Nephron progenitor cell (in vitro differentiated cells): ENCODE measurements at regions not wholly inside any gene's neighbourhood (a gene's known extent, or its start where the extent isn't known, plus 50 kb on each side); places are given as distances from the start of the nearest gene placed in this dataset.

Source experiments
- DNase-seq: peaks from one replicate; pipeline ENCODE4 v3.0.0; 2021
- H3K27ac Mint-ChIP-seq: 2 replicates; pipeline ENCODE4 v1.8.0; 2021; ENCODE audit warnings: mild to moderate bottlenecking, moderate library complexity, mixed read lengths
- H3K27me3 Mint-ChIP-seq: 2 replicates; pipeline ENCODE4 v1.8.0; 2021; ENCODE audit warnings: mild to moderate bottlenecking, low read depth, mixed read lengths; ENCODE audit not compliant: poor library complexity
- H3K36me3 Mint-ChIP-seq: 2 replicates; pipeline ENCODE4 v1.8.0; 2021; ENCODE audit warnings: low read depth, mixed read lengths
- H3K4me1 Mint-ChIP-seq: 2 replicates; pipeline ENCODE4 v1.8.0; 2021; ENCODE audit warnings: mixed read lengths
- H3K4me3 Mint-ChIP-seq: 2 replicates; pipeline ENCODE4 v1.8.0; 2021; ENCODE audit warnings: mild to moderate bottlenecking, moderate library complexity, mixed read lengths
- H3K9me3 Mint-ChIP-seq: 2 replicates; pipeline ENCODE4 v1.8.0; 2021; ENCODE audit warnings: mild to moderate bottlenecking, moderate library complexity, mixed read lengths
- TF ChIP-seq, protein P1 (sequence below): fragments of 200-600 bp; sonication (generic); IDR thresholded peaks from 2 replicates; pipeline ENCODE4 v1.5.0; 2021; ENCODE audit warnings: antibody characterized with exemption

DNA sequence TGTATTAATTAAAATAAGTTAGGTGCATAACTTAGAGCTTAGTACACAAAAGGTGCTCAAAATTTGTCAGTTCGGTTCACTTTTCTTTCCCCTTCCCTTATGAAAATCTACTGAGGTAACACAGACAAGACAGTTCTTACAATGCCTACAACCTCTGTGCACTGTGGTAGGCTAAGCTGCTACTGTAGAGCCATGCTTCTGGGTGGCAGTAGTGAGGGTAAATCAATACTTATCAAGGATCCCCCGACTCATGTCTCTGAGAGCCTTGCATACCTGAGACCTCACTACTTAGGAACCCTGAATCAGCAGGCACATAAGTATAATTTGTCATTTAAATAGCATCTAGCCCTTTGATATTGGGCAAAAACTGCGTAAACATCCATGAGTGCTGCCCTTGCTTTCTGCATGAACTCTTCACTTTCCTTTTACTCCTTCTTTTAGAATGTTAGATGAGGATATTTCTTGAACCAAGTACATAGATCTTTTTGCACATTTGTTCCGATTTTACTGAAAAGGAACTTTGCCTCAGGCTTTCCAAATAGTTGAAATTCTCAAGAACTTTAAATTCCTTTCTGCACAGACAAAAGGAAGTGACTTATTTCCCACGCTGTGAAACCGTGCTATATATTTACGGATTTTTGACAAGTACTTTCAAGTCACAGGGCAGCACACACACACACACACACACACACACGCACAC, 234.4 kb downstream of the TRIB2 start:
- Mint-ChIP-seq H3K4me3 (no peak overlapping the region), H3K27me3 (peaks cover 2% of the 10 kb centered on the region), H3K36me3 (no peaks in the 10 kb centered on the region), H3K9me3 (no peaks in the 10 kb centered on the region), H3K27ac (peak overlapping the region; percentile 14), H3K4me1 (no peaks in the 10 kb centered on the region)
- DNase-seq = no peak
- TF ChIP-seq, protein P1, sequence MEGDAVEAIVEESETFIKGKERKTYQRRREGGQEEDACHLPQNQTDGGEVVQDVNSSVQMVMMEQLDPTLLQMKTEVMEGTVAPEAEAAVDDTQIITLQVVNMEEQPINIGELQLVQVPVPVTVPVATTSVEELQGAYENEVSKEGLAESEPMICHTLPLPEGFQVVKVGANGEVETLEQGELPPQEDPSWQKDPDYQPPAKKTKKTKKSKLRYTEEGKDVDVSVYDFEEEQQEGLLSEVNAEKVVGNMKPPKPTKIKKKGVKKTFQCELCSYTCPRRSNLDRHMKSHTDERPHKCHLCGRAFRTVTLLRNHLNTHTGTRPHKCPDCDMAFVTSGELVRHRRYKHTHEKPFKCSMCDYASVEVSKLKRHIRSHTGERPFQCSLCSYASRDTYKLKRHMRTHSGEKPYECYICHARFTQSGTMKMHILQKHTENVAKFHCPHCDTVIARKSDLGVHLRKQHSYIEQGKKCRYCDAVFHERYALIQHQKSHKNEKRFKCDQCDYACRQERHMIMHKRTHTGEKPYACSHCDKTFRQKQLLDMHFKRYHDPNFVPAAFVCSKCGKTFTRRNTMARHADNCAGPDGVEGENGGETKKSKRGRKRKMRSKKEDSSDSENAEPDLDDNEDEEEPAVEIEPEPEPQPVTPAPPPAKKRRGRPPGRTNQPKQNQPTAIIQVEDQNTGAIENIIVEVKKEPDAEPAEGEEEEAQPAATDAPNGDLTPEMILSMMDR = no peak

DNA sequence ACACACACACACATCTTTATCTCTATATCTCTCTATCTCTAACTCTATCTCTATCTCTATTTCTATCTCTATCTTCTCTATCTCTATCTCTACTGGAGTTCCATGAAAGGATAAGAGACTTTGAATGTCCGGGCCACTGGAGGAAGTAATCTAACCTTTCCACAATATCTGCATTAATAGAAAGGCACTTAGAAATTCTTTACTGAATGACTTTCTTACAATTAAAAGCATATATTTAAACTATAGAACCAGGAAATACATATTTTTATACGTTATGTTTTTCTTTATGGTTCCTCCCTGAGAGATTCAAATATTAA, 234.9 kb downstream of the TRIB2 start:
- DNase-seq = no peak
- Mint-ChIP-seq H3K4me1 (no peaks in the 10 kb centered on the region), H3K36me3 (no peaks in the 10 kb centered on the region), H3K9me3 (no peaks in the 10 kb centered on the region), H3K27me3 (peaks cover 2% of the 10 kb centered on the region), H3K4me3 (no peak overlapping the region), H3K27ac (peak overlapping the region; percentile 14)
- TF ChIP-seq, protein P1 = no peak

DNA sequence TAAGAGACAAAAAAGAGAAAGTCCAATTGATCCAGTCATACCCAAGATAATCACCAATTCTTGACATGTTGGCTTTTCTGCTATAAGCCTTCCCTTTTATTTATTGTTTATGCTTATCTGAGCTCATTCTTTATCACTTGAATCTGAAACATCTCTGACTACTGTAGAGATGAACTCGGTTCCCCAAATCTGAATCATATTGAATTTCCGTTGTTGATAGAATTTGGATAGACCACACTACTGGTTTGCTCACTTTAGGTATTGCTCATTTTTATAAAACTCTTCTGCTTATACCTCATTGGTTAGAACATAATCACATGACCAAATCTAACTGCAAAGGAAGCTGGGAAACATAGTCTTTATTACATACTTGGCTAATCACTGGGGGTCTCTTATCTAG, 236.9 kb downstream of the TRIB2 start:
- TF ChIP-seq, protein P1 = no peak
- Mint-ChIP-seq H3K9me3 (no peaks in the 10 kb centered on the region), H3K4me3 (no peak overlapping the region), H3K4me1 (no peaks in the 10 kb centered on the region), H3K27me3 (peaks cover 3% of the 10 kb centered on the region), H3K36me3 (no peaks in the 10 kb centered on the region), H3K27ac (no peak overlapping the region)
- DNase-seq = no peak

DNA sequence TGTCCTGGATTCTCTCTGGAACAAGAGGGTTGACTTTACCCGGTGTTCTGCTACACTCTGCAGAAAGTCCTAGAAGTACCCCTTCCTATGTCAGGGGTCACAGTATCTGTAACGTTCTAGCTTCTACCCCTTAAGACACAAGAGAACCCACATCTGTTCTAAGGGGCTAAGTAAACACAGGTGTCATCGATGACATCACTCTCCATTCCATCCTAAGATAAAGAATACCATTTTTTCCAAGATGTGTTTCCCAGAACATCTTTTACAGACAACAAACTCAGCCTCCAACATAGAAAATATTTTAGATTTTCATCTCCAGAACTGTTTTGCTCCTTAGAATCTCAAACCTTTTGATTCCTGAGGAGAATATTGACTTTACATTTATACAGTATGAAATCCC, 239.1 kb downstream of the TRIB2 start:
- peaks cover 10% of the 10 kb centered on the region for H3K9me3 Mint-ChIP-seq
- H3K27ac Mint-ChIP-seq = no peak overlapping the region
- TF ChIP-seq, protein P1 = no peak
- no peak for DNase-seq
- H3K4me3 Mint-ChIP-seq = no peak overlapping the region
- peaks cover 3% of the 10 kb centered on the region for H3K27me3 Mint-ChIP-seq
- H3K4me1 Mint-ChIP-seq = no peaks in the 10 kb centered on the region
- H3K36me3 Mint-ChIP-seq = no peaks in the 10 kb centered on the region

DNA sequence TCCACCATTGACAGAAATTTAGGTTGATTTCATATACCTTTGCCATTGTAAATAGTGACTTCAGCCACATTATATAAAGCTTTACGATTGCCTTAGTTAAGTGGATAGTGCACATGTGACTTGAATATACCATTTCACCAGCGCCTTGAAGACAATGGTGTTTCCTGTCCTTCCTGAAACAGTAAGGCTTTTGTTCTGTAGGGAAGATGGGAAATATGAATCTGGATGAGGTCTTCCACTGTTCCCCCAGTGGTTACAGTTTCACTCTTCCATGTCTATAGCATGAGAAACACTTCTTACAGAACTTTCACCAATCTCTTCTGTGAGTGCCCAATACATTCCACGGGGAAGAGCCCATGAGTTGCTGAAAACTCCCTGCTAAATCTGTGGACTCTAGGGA, 240.5 kb downstream of the TRIB2 start:
- Mint-ChIP-seq H3K27ac (no peak overlapping the region), H3K4me1 (no peaks in the 10 kb centered on the region), H3K9me3 (peaks cover 10% of the 10 kb centered on the region), H3K27me3 (peaks cover 3% of the 10 kb centered on the region), H3K36me3 (no peaks in the 10 kb centered on the region), H3K4me3 (no peak overlapping the region)
- TF ChIP-seq, protein P1 = no peak
- DNase-seq = no peak

DNA sequence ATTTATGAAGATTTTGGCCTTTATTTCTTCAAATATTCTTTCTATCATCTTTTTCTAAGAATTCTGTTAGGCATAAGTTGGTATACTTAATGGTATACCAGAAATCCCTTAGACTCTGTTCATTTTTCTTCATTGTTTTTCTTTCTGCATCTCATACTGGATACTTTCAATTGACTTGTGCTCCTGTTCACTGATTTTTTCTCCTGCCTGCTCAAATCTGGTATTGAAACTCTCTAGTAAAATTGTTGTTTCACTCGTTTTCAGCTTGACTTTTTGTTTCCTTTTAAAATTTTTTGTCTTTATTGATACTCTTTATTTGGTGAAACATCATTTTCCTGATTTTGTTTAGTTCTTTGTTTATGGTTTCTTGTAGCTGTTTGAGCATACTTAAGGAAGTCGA, 243.2 kb downstream of the TRIB2 start:
- Mint-ChIP-seq H3K27me3 (peaks cover 3% of the 10 kb centered on the region), H3K4me1 (peaks cover under 1% of the 10 kb centered on the region), H3K4me3 (no peak overlapping the region), H3K36me3 (no peaks in the 10 kb centered on the region), H3K27ac (no peak overlapping the region), H3K9me3 (peaks cover 10% of the 10 kb centered on the region)
- no peak for DNase-seq
- TF ChIP-seq, protein P1 = no peak
